ENCODE measurements at regions not wholly inside any gene's neighbourhood (a gene's known extent, or its start where the extent isn't known, plus 50 kb on each side); places are given as distances from the start of the nearest gene placed in this dataset.

DNA sequence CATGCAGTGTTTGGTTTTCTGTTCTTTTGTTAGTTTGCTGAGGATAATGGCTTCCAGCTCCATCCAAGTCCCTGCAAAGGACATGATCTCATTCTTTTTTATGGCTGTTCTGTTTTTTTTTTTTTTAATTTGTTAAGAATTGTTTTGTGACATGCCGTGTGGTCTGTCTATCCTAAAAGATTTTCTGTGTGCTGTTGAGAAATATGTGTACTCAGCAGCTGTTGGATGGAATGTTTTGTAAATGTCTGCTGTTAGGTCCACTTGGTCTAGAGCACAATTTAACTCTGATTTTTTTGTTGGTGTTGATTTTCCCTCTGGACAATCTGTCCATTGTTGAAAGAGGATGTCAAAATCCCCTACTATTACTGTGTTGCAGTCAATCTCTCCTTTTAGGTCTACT lies 80.4 kb upstream of the WDR75 start:
- TF ChIP-seq POLR2AphosphoS5 (IDR thresholded peaks at IDR 0.05) (no peak), POLR2A (IDR thresholded peaks at IDR 0.05) (no peak)
